ENCODE measurements at regions not wholly inside any gene's neighbourhood (a gene's known extent, or its start where the extent isn't known, plus 50 kb on each side); places are given as distances from the start of the nearest gene placed in this dataset.

GRCh38 chr9:74443036-74443750 is 53.9 kb upstream of the RORB start:
- H3K27ac ChIP-seq, result no peak overlapping the region
- no peak for TF ChIP-seq CTCF (IDR thresholded peaks at IDR 0.05)
- no peaks in the 10 kb centered on the region for H3K36me3 ChIP-seq
- no peaks in the 10 kb centered on the region for H3K9me3 ChIP-seq
- DNase-seq (no peak), ATAC-seq (no peak)
- intact Hi-C loops (cut with DNase I), result no loop called here
- no peaks in the 10 kb centered on the region for H3K4me1 ChIP-seq
- H3K4me3 ChIP-seq, result no peak overlapping the region
- no peaks in the 10 kb centered on the region for H3K27me3 ChIP-seq (ENCODE audit: low read depth)

- TF ChIP-seq CTCF (IDR thresholded peaks at IDR 0.05), result no peak
- Histone ChIP-seq H3K27ac (no peak overlapping the region), H3K4me1 (no peaks in the 10 kb centered on the region), H3K27me3 (ENCODE audit: low read depth) (no peaks in the 10 kb centered on the region), H3K4me3 (no peak overlapping the region), H3K9me3 (no peaks in the 10 kb centered on the region), H3K36me3 (no peaks in the 10 kb centered on the region)
- no peak for DNase-seq
- no peak for ATAC-seq
- intact Hi-C loops (cut with DNase I), result no loop called here
Measured at GRCh38 chr9:74444369-74444768, 52.8 kb upstream of the RORB start.

Data from lower lobe of right lung (tissue), 2 donors.